Superior temporal gyrus (tissue), 1 donor: ENCODE measurements at regions not wholly inside any gene's neighbourhood (a gene's known extent, or its start where the extent isn't known, plus 50 kb on each side); places are given as distances from the start of the nearest gene placed in this dataset.

Experiments used
- DNase-seq: peaks from one replicate; pipeline ENCODE4 v3.0.0-alpha.2; 2016; ENCODE audit errors: extremely low spot score

DNA sequence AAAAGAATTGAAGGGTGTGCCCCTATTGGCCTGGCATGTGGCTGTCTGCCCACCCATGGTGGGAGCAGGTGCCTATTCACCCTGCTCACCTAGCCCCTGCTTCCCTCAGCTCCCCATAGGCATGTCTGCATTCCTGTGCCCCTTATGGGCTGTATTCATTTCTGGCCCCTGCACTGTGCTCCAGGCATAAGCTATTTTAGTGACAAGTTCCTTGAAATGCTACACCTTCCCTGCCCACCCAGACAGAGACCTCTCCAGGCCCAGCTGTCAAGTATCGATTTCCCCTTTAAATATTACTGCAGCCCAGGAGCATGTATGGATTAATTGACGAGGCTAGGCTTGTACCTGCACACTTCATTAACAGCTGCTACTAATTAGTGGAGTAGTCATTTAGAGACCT, 235.4 kb downstream of the RPS24 start:
- DNase-seq = no peak

DNA sequence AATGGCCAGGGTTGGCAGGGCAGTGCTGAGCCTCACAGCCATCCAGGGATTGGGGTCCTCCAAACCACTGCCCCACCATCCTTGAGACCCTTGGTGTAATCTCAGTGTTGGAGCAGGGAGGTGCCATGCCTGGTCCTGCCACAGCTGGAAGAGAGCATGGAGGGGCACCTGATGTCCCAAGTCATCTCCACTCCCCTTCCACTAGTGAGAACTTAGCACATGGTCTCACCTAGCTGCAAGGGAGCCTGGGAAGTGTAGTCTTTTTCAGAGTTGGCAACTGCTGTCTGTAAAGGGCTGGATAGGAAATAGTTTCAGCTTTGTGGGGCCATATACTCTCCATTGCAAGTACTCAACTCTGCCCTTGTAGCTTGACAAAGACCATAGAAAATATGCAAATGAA, 238.7 kb downstream of the RPS24 start:
- DNase-seq = no peak

DNA sequence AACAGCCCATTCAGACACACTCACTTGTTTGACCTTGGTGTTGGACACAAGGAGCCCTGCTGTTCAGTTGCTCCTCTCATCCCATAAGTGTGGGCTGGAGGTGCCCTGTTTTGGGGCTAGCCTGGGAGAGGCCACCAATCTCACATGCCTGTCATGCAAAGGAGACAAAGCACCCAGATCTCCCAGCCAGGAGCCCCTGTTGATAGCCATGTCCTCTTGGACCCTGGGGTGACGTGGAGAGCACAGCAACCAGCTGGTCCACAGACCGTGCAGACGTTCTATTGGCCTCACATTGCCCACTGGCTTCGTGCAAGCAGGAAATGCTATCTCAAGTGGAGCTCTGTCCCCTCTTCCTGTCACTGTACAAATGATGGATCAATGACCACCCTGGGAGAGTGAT, 240.8 kb downstream of the RPS24 start:
- no peak for DNase-seq

DNA sequence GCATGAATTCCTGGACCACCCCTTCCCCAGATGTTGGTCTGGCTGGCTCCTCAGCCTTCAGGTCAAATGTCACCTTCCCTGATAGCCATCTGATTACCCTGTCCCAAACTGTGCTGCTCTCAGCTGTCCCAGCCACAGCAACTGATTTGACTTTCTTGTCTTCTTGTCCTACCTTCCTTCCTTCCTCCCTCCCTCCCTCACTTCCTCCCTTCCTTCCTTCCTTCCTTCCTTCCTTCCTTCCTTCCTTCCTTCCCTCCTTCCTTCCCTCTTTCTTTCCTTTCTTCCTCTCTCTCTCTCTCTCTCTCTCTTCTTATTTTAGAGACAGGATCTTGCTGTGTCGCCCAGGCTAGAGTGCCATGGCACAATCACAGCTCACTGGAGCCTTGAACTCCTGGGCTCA, 242.5 kb downstream of the RPS24 start:
- DNase-seq = no peak

DNA sequence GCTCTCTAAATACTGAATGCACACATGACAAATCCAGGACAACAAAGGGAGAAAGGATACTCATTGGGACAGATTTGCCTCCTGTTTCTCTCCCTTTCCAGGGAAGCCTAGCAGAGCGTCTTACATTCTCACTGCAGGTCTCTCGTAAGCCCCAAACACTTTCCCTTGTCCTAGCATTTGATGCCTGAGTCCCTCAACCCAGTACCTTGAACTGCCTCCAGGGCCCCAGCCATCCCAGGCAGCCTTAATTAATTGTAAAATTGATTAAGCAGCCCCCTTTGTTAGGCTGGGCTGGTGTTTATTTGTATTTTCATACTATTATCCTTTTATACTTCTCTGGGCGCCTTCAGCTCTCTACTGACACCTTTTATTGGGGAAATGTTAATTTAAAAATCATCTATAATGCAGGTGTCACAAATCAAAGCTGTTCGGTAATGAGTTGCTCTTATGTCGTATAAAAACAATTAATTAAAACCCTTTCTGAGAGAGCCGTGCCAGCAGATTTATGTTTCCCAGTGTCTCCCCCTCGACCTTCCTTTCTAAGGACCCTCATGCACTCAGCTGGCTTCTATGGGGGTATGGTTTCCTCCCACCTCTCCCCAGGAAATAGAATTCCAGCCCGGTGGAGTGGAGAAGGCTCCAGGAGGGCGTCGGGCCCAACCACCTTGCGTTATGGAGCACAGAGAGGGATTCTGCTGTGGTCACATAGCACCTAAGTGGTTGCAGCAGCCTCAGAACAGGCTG, 243.8 kb downstream of the RPS24 start:
- no peak for DNase-seq

DNA sequence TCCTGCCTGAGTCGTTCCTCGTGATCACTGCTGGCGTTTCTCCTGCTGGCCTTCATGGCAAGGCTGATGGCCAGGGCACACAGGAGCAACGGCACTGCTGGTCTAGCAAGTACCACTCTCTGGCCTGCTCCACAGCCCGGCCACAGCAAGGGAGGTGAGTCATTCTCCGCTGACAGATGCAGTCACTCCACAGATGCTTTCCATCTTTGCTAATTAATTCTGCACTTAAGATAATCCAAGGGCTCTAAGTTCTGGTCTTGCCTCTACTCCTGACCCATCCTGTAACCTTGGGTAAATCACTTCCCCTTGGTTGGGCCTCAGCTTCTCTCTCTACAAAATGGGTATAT, 244.4 kb downstream of the RPS24 start:
- peak; percentile 42 for DNase-seq

DNA sequence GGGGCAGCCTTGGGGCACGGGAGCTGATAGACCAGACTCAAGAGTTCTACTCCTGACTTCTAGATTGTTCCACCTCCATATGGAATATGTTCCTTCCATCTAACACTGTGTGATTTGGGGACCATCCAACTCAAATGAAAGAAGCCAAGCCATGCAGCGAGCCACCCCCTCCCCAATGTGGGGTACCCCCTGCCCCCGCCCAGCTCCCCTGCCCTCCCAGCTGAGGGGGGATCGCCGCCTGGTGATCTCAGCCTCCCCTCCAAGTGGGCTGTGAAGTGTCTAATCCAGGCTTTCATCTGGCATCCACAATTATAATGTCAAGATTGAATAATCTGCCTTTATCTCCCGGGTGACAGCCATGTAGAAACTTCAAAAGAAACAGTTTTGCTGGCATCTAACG, 246.1 kb downstream of the RPS24 start:
- DNase-seq = no peak

DNA sequence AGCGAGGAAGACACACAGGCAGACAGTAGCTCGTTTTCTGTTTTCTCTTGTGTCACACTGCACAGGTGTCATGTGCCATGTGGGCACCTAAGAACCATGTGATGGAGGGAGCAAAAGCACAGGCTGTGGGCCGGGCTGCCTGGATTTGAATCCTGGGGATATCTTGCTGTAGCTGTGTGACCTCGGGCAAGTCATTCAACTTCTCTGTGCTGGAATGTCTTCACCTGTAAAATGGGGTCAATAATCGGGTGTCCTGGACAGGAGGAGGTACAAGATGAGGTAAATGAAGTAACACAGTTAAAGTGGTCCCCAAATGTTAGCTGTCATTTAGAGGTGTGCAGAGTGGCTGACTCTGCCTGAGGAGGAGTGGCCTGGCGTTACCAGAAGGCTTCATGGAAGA, 246.9 kb downstream of the RPS24 start:
- no peak for DNase-seq

DNA sequence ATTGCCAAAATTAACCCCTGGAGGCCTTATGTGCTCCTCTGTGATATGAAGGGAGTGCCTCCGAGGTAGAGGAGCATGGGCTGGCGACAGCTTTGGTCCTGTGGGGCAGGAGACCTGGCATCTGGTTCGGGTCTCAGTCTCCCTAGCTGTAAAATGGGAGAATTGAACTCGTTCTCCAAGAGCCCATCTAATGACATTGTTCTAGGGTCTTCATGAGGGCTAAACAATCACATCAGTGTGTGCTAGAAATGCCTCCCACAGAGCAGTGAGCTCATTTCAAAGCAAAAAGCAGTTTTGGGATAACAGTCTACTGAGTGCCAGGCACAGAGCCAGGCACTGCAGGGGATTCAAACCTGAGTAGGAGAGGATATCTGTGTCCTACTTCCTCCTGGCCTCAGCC, 248.0 kb downstream of the RPS24 start:
- no peak for DNase-seq

DNA sequence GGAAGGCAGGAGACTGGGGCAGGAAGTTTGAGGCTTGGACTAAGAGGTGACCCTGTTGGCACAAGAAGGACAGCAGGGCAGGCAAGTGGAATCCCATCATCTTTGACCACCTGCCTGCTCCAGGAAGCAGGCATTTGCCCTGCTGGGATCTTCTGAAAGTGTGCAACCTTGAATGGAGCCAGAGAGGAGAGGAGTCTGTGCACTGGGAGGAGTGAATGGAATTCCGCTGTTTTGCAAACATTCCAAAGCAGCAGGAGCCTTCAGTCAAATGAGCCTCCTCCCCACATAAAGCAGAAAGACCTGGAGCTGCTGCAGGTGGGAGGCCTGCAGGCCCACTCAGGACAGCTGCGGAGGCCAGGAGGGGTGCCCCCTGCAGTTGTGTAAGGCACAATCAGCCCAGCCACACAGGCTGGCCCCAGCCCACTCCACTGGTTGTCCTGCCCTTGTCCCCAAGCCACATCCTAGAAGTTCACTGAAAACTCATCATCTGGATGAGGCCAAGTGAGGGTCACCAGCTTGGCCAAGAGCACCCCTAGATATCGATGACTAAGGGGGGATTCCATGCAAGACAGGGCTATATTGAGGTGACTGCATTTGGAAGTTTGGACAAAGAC, 249.5 kb downstream of the RPS24 start:
- no peak for DNase-seq

DNA sequence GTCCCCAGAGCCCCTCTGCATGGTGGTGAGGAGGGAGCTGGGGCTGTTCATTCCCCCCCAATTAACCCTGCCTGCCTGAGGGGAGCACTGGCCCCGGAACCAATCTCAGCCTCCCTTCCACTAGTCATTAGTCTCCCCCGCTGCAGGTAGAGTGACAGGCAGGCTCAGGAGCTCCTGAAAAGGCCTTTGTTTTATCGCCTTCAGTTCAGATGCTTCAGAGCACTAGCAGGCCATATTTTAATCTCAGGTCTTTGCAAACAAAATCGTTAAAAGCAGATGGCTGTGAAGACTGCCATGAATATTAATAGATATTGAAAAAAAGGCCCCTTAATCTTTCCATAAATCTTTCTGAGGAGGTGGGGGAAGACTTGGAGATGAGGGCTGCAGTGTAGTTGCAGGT, 250.7 kb downstream of the RPS24 start:
- no peak for DNase-seq

DNA sequence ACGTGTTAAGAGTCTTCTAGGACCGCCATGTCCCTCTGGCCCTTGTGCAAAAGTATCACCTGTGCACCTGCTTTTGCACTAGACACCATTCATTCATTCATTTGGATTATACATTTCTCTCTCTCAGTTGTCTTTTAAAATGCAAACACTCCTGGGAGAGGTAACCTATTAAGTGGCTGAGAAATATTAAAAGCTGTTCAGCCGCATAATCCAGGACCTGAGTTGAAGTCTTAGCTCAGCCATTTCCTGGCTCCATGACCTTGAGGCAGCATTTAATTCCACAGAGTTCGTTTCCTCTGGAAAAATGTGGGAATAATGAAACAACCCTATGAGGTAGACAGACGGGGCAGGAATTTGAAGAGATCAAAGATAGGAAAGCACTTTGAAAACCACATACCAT, 251.6 kb downstream of the RPS24 start:
- no peak for DNase-seq

DNA sequence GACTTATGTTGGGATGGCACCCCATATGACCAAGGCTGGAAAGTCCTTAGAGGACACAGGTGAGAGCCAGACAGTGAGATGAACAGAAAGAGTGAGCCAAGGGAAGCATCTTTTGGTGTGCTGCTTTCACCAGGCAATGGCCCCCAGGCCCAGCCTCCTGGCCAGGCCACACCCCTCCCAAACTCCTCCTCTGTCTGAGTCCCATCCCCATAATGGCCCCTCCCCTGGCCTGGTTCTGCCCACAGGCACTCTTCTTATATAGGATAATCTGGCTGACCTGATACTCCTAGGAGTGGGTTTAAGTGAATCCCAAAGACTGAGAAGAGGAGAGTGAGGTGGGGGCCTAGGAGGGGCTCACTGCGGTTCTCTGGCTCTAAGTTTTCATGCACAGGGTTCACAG, 252.5 kb downstream of the RPS24 start:
- no peak for DNase-seq

DNA sequence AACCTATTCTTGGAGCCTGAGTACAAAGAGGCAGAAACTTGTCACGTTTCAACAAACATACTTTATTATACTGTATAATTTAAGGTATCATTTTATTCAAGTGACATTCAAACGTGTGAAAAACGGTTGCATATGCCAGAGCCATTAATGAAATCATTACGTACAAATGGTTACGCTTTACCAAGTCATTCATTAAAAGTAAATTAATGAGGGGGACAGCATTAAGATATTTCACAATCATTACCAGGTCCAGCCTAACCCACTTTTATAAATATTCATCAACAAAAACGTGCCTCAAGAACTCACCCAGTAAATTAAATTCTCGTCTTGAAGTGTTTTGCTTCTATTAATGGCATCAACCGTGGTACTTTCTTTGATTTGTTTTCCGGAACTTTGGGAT, 253.0 kb downstream of the RPS24 start:
- no peak for DNase-seq

DNA sequence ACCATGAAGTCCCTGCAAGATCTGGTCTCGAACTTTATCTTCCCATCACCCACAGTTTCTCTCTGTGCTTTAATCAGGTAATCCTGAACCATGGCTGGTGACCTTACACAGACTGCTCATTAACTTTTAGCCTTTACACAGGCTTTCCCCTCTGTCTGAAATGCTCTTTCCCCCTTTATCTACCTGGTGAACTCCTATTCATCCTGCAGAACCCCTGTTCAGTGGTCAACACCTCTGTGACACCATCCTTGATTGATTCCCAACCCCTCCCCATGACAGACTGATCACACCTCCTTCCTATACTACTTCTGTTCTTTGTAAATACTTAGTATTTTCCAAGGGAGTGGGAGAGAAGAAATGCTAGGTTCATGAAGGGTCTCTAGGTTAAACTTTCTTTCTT, 254.0 kb downstream of the RPS24 start:
- no peak for DNase-seq

DNA sequence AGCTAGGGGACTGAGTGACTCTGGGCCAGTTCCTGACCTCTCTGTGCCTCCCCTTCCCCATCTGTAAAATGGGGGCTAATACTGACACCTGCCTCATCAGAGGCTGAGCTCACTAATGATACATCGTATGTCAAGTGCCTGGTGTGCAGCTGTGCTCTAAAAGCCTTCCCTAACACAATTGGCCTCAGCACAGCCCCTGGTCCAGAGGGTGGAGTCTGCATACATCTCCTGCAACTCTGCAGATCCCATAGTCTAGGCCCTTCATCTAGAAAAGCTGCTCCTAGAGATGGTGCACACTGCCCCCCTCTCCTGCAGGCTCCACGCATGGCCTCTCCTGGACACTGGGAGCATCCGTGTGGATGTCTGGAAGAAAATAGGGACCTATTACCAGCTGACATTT, 255.0 kb downstream of the RPS24 start:
- DNase-seq = no peak

DNA sequence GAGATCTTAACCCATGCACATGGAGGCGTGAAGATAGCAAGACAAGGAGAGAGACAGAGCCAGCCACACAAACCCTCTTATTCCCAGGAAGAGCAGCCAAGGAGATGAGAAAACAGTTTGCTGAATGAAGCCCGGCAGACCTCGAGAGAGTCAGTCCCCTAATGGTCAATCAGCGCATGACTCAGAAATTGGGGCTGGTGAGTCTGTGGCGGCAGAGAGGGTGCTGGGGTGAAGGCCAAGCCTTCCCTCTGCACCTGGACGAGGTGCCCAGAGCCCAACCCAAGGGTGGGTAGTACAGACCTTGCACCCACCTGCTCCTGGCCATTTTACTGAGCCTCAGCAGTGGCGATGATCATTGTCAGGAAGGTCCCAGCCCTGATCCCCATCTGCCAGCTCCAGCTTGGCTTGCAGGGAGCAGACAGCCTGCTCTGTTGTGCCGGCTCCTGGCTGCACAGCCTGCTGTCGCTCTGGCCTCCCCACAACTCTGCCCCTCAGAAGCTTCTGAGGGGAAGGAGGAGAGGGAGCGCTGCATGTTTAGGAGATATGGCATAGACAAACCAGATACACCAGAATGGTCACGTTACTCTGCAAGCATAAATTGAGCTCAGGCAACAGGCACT, 256.6 kb downstream of the RPS24 start:
- no peak for DNase-seq

DNA sequence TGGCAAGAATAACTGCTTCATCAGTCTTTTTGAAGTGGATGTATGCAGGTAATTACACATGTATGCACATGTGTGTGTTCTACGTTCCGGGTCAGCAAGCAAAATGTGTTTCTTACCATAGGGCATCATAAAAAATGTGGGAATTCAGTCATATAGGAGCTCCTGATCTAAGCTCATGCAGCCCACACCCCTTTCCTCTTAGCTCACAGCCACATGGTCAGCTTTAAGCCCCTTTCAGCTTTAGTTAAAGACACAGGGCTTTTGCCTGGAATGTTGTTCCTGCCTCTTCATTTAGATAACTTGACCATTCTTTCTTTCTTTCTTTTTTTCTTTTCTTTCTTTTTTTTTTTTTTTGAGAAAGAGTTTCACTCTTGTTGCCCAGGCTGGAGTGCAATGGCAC, 258.1 kb downstream of the RPS24 start:
- no peak for DNase-seq

DNA sequence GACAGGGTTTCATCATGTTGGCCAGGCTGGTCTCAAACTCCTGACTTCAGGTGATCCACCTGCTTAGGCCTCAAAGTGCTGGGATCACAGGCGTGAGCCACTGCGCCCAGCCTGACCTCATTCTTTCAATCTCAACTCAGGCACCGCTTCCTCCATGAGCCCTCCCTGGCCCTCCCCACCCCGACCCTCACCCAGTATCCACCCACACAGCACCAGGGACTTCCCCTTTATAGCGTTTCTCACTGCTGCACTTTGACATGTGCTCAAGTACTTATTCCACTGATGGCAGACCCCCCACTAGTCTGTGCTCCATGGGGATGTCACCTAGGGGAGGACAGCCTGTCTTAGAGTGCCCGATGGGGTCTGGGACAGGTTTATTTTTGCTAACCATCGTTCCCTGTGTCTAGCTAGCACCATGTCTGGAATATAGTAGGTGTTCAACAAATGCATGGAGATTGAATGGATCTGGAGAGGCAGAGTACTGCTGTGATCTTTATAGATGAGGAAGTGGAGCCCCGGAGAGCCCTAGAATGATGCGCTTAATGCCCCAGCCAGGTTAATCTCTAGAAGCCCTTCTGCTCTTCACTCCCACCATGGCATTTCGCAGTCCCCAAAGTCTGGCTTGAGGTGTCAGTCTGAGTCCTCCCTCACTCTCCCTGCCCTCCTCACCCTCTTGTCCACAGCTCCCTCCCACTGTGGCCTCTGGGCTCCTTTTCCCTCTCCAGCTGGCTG, 258.8 kb downstream of the RPS24 start:
- DNase-seq = no peak

DNA sequence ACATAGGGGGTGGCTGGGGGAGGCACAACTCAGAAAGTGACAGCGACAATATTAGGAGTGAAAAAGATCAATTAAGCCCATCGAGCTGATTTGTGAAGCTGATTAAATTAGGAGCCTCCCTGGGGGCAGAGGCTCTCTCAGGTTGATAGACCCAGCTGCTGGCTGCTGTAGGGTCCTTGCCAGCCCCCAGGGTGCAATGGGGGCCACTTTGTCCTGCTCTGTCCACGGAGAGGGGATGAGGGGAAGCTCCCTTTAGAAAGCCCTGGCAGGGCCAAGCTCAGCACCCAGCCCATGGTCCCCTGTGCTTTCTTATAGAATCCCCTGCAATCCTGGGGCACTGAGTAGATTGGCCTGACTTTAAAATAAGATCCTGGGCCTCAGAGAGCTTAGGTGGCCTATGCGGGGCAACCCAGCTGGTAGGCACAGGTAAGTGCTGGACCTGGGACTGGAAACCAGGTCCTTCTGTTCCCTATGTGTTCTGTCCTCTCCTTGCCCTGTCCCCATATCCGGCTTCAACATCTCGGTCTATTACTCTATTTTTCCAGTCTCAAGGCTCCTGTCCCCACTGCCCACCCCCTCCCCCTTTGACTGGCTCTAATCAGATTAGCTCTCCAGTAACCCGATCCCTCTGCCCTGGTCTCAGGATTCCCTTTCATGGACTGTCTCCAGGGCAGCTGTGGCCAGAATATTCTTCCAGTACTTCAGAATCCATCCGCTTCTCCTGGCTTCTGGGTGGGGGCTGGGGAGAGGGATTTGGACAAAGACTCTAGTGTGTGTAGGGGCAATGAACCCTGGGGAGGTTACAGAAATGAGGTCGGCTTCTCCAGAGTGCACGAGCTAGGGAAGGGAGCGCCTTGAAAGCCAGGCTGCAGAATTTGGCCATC, 259.6 kb downstream of the RPS24 start:
- no peak for DNase-seq

DNA sequence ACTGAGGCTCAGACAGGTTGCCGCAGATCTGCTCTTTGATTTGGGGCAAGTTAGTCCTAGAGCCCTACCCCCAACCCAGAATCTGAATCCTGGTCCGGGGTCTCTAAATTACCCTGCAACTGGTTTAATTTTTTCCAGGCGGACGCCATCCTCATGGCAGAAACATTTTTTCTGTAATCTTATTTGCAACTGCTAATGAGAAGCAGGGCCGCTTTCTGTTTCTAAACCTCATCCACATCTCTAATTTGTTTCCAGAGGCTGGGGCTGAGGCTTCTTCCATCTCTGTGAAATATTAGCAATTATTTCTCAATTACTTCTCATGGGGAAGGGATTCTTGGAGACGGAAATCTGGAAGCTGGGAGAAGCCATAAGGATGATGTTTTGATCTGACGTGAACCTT, 261.6 kb downstream of the RPS24 start:
- no peak for DNase-seq

DNA sequence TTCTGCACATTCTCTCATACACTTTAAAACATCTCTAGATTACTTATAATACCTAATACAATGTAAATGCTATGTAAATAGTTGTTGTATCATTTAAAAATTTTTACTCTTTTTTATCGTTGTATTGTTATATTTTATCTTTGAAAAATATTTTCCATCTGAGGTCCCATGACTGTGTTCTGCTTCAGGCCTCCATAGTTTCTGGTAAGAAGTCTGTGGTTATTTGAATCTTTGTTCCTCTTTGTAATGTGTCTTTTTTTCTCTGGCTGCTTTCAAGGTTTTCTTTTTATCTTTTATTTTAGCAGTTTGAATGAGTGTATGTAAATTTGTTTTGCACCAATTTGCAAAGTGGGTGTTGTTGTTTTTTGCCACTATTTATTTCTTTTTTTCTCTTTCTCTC, 263.1 kb downstream of the RPS24 start:
- DNase-seq = no peak
